Glomerular visceral epithelial cell (primary cell): ENCODE measurements at regions not wholly inside any gene's neighbourhood (a gene's known extent, or its start where the extent isn't known, plus 50 kb on each side); places are given as distances from the start of the nearest gene placed in this dataset.

Experiments
- DNase-seq: peaks from one replicate; pipeline ENCODE4 v3.0.0-alpha.2; 2016; ENCODE audit errors: extremely low spot score

GRCh38 chr5:89471541-89471940 lies 588.6 kb upstream of the MEF2C start:
- no peak for DNase-seq

- DNase-seq = no peak
These were observed 588.1 kb upstream of the MEF2C start for GRCh38 chr5:89471115-89471514.

- DNase-seq = no peak
These were observed 587.7 kb upstream of the MEF2C start for GRCh38 chr5:89470658-89471057.

GRCh38 chr5:89458332-89458656 lies 575.3 kb upstream of the MEF2C start:
- no peak for DNase-seq

- DNase-seq = peak; percentile 73
These were observed 574.7 kb upstream of the MEF2C start for GRCh38 chr5:89457411-89458331.

GRCh38 chr5:89452081-89452480 lies 569.1 kb upstream of the MEF2C start:
- no peak for DNase-seq

- no peak for DNase-seq
These were observed 568.3 kb upstream of the MEF2C start for GRCh38 chr5:89451263-89451662.

GRCh38 chr5:89450149-89450538 lies 567.2 kb upstream of the MEF2C start:
- DNase-seq = no peak

- DNase-seq = no peak
These were observed 566.6 kb upstream of the MEF2C start for GRCh38 chr5:89449392-89450148.

- no peak for DNase-seq
These were observed 564.0 kb upstream of the MEF2C start for GRCh38 chr5:89447027-89447426.

GRCh38 chr5:89445106-89445745 lies 562.2 kb upstream of the MEF2C start:
- no peak for DNase-seq

GRCh38 chr5:89444088-89444487 lies 561.1 kb upstream of the MEF2C start:
- no peak for DNase-seq

- DNase-seq = no peak
These were observed 560.5 kb upstream of the MEF2C start for GRCh38 chr5:89443508-89443907.

- DNase-seq = no peak
These were observed 559.0 kb upstream of the MEF2C start for GRCh38 chr5:89441965-89442364.

GRCh38 chr5:89440670-89441069 lies 557.7 kb upstream of the MEF2C start:
- DNase-seq = no peak

GRCh38 chr5:89437450-89438435 lies 554.8 kb upstream of the MEF2C start:
- DNase-seq = peak; percentile 59

- no peak for DNase-seq
These were observed 553.5 kb upstream of the MEF2C start for GRCh38 chr5:89436464-89436863.

- no peak for DNase-seq
These were observed 552.4 kb upstream of the MEF2C start for GRCh38 chr5:89435347-89435746.

- DNase-seq = no peak
These were observed 545.6 kb upstream of the MEF2C start for GRCh38 chr5:89428624-89429023.

GRCh38 chr5:89425062-89425461 lies 542.1 kb upstream of the MEF2C start:
- no peak for DNase-seq

- peak; percentile 49 for DNase-seq
These were observed 538.1 kb upstream of the MEF2C start for GRCh38 chr5:89421035-89421434.
